CD8-positive, alpha-beta memory T cell (primary cell): ENCODE measurements at regions not wholly inside any gene's neighbourhood (a gene's known extent, or its start where the extent isn't known, plus 50 kb on each side); places are given as distances from the start of the nearest gene placed in this dataset.

Source experiments
- CTCF ChIA-PET: fragments of 350-600 bp; sonication (Branson Sonifier 250); formaldehyde crosslinking; loops from one replicate; lab custom pipeline; 2021; ENCODE audit warnings: antibody characterized with exemption; lab: Charles Lee
- POLR2A ChIA-PET: fragments of 350-600 bp; sonication (Branson Sonifier 250); formaldehyde crosslinking; loops from one replicate; lab custom pipeline; 2021; ENCODE audit warnings: antibody characterized with exemption; lab: Charles Lee
- DNase-seq, 5 donors: peaks; one replicate each; pipeline versions ENCODE4 v3.0.0 to v3.0.0-alpha.2; 2020 to 2022; ENCODE audit warnings: mixed read lengths in 1 of 5
- H3K27ac ChIP-seq: one replicate; pipeline ENCODE4 v1.7.0; 2013; ENCODE audit warnings: low read depth, mild to moderate bottlenecking, low read length, moderate library complexity
- H3K27me3 ChIP-seq: 2 replicates; pipeline ENCODE4 v1.7.0; 2013; ENCODE audit warnings: low read length, mild to moderate bottlenecking; ENCODE audit not compliant: insufficient read depth, poor library complexity, severe bottlenecking
- H3K36me3 ChIP-seq: 2 replicates; pipeline ENCODE4 v1.7.0; 2013; ENCODE audit warnings: mild to moderate bottlenecking, low read length, moderate library complexity; ENCODE audit not compliant: insufficient read depth
- H3K4me1 ChIP-seq: 2 replicates; pipeline ENCODE4 v1.7.0; 2013; ENCODE audit warnings: mild to moderate bottlenecking, low read length, moderate library complexity; ENCODE audit not compliant: insufficient read depth
- H3K4me3 ChIP-seq: 2 replicates; pipeline ENCODE4 v1.7.0; 2013; ENCODE audit warnings: mild to moderate bottlenecking, low read length
- H3K9me3 ChIP-seq: 2 replicates; pipeline ENCODE4 v1.7.0; 2013; ENCODE audit warnings: mild to moderate bottlenecking, low read length
- H3K27ac Mint-ChIP-seq, 8 donors: one replicate each; pipeline ENCODE4 v1.8.0; 2020 to 2021; ENCODE audit warnings: mixed read lengths in 8 of 8, mild to moderate bottlenecking in 6 of 8, inconsistent platforms in 3 of 8, moderate library complexity in 3 of 8
- H3K27me3 Mint-ChIP-seq, 2 donors: one replicate each; pipeline ENCODE4 v1.8.0; 2020 to 2021; ENCODE audit warnings: mixed read lengths in 2 of 2, mild to moderate bottlenecking in 1 of 2, moderate library complexity in 1 of 2
- H3K36me3 Mint-ChIP-seq, 3 donors: one replicate each; pipeline ENCODE4 v1.8.0; 2020 to 2021; ENCODE audit warnings: mixed read lengths in 3 of 3, inconsistent platforms in 1 of 3, mild to moderate bottlenecking in 1 of 3
- H3K4me1 Mint-ChIP-seq, 3 donors: one replicate each; pipeline ENCODE4 v1.8.0; 2020 to 2021; ENCODE audit warnings: mixed read lengths in 3 of 3, inconsistent platforms in 1 of 3, mild to moderate bottlenecking in 1 of 3
- H3K4me3 Mint-ChIP-seq, 7 donors: one replicate each; pipeline ENCODE4 v1.8.0; 2020 to 2021; ENCODE audit warnings: mixed read lengths in 7 of 7, mild to moderate bottlenecking in 6 of 7, moderate library complexity in 4 of 7, inconsistent platforms in 2 of 7
- H3K9me3 Mint-ChIP-seq, 5 donors: one replicate each; pipeline ENCODE4 v1.8.0; 2020 to 2022; ENCODE audit warnings: mixed read lengths in 5 of 5, mild to moderate bottlenecking in 3 of 5, moderate library complexity in 2 of 5, inconsistent platforms in 1 of 5

DNA sequence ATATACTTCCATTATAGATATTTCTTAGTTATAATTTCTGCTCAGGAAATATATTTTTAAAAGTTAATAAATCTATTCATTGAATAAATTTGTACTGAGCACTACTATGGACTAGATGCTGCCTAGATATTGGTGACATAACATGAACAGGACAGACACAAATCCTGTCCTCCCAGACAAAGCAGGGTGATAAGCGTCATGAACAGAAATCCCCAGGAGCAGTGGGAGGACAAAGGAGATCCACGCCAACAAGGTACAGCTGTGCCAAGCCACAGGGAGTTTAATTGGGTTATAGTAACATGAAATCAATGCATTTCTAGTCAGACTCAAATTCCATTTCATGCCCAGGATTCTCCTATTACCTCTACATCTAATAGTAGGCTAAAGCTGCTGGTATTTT lies 171.8 kb upstream of the CPNE8 start:
- no peak for DNase-seq
- Histone ChIP-seq H3K27me3 (no peaks in the 10 kb centered on the region), H3K27ac (no peak overlapping the region), H3K36me3 (no peaks in the 10 kb centered on the region), H3K9me3 (no peaks in the 10 kb centered on the region), H3K4me1 (no peaks in the 10 kb centered on the region), H3K4me3 (no peak overlapping the region)
- H3K4me3 Mint-ChIP-seq = no peak overlapping the region
- no peaks in the 10 kb centered on the region for H3K36me3 Mint-ChIP-seq
- CTCF ChIA-PET = no interaction called here
- H3K9me3 Mint-ChIP-seq = no peaks in the 10 kb centered on the region
- POLR2A ChIA-PET = no interaction called here
- H3K27ac Mint-ChIP-seq = no peak overlapping the region
- peaks cover 0 to 2% of the 10 kb centered on the region in 2 donors for H3K27me3 Mint-ChIP-seq
- no peaks in the 10 kb centered on the region for H3K4me1 Mint-ChIP-seq

DNA sequence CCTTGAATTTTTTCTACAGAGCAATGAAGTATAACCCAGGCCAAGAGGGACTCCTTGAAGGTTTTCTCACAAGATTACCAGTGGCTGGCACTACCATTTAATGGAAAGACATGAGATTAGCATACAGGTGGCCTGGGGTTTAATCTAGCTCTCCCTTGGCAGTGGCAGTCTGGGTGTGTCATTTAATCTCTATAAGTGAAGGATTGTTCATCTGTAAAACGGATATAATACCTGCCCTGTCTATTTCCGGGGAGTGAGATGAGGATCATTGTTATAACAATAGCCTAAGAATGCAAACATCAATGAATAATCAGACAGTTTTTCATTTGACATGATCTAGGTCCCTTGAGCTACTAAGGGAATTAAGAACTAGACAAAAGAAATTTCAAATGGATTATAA lies 168.7 kb upstream of the CPNE8 start:
- Mint-ChIP-seq H3K4me3 (no peak overlapping the region), H3K9me3 (peaks cover 0 to 3% (median 0%) of the 10 kb centered on the region in 5 donors), H3K27me3 (no peaks in the 10 kb centered on the region), H3K36me3 (no peaks in the 10 kb centered on the region), H3K27ac (no peak overlapping the region), H3K4me1 (no peaks in the 10 kb centered on the region)
- POLR2A ChIA-PET = no interaction called here
- H3K9me3 ChIP-seq = no peaks in the 10 kb centered on the region
- no peak overlapping the region for H3K27ac ChIP-seq
- CTCF ChIA-PET = no interaction called here
- no peaks in the 10 kb centered on the region for H3K4me1 ChIP-seq
- no peaks in the 10 kb centered on the region for H3K36me3 ChIP-seq
- no peak for DNase-seq
- H3K27me3 ChIP-seq = no peaks in the 10 kb centered on the region
- no peak overlapping the region for H3K4me3 ChIP-seq

DNA sequence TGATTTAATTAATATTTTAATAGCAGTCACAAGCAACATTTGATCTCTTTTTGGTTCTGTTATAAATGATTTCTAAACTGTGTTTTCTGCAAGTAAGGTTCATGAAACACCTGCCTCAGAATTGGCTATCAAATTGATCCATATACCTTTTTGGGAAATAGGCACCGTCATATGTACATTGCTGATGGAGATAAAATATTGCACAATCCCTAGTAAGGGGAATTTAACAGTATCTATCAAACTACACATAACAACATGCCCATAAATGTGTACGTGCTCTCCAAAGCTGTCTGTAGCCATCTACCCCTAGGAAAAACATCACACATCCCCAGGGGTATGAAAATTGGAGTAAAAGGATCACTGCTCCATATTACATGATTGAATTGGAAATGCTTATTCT lies 167.3 kb upstream of the CPNE8 start:
- no peaks in the 10 kb centered on the region for H3K9me3 ChIP-seq
- peaks cover 0 to 3% (median 0%) of the 10 kb centered on the region in 5 donors for H3K9me3 Mint-ChIP-seq
- no peaks in the 10 kb centered on the region for H3K27me3 ChIP-seq
- no peaks in the 10 kb centered on the region for H3K4me1 Mint-ChIP-seq
- H3K27ac ChIP-seq = no peak overlapping the region
- no peak overlapping the region for H3K4me3 Mint-ChIP-seq
- no peak overlapping the region for H3K4me3 ChIP-seq
- DNase-seq = no peak
- H3K4me1 ChIP-seq = no peaks in the 10 kb centered on the region
- no peaks in the 10 kb centered on the region for H3K36me3 Mint-ChIP-seq
- H3K36me3 ChIP-seq = no peaks in the 10 kb centered on the region
- H3K27me3 Mint-ChIP-seq = no peaks in the 10 kb centered on the region
- ChIA-PET POLR2A (no interaction called here), CTCF (no interaction called here)
- no peak overlapping the region for H3K27ac Mint-ChIP-seq

GRCh38 chr12:39071611-39072010 lies 166.2 kb upstream of the CPNE8 start:
- Mint-ChIP-seq H3K4me1 (no peaks in the 10 kb centered on the region), H3K27me3 (no peaks in the 10 kb centered on the region), H3K4me3 (no peak overlapping the region), H3K36me3 (no peaks in the 10 kb centered on the region), H3K9me3 (peaks cover 0 to 3% (median 0%) of the 10 kb centered on the region in 5 donors), H3K27ac (no peak overlapping the region)
- H3K4me3 ChIP-seq = no peak overlapping the region
- ChIA-PET POLR2A (no interaction called here), CTCF (no interaction called here)
- H3K36me3 ChIP-seq = no peaks in the 10 kb centered on the region
- no peaks in the 10 kb centered on the region for H3K27me3 ChIP-seq
- no peak overlapping the region for H3K27ac ChIP-seq
- no peaks in the 10 kb centered on the region for H3K9me3 ChIP-seq
- H3K4me1 ChIP-seq = no peaks in the 10 kb centered on the region
- DNase-seq = no peak

- no peak overlapping the region for H3K4me3 ChIP-seq
- CTCF ChIA-PET = no interaction called here
- POLR2A ChIA-PET = no interaction called here
- no peaks in the 10 kb centered on the region for H3K9me3 ChIP-seq
- Mint-ChIP-seq H3K4me3 (no peak overlapping the region), H3K27ac (no peak overlapping the region), H3K4me1 (no peaks in the 10 kb centered on the region), H3K27me3 (no peaks in the 10 kb centered on the region), H3K36me3 (no peaks in the 10 kb centered on the region), H3K9me3 (peaks cover 0 to 3% (median 0%) of the 10 kb centered on the region in 5 donors)
- no peaks in the 10 kb centered on the region for H3K27me3 ChIP-seq
- no peaks in the 10 kb centered on the region for H3K4me1 ChIP-seq
- no peak for DNase-seq
- H3K27ac ChIP-seq = no peak overlapping the region
- H3K36me3 ChIP-seq = no peaks in the 10 kb centered on the region
These were observed 165.4 kb upstream of the CPNE8 start for GRCh38 chr12:39070775-39071174.

DNA sequence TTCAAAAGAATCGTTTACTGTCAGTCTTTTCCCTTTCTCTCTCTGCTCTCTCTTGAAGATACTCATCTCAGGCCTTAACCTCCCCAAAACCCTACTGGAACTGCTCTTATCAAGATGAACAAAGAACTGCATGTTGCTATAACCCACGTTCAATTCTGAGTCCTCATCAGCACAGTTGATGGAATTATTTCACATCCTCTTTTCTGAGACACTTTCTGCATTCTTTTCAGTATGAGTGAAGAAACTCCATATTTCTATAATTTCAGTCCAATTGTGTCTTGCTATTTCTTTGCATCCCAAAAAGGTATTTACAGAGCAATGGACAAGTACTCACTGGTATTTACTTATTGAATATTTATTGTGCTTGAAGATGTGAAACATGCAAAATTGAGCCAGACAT lies 160.1 kb upstream of the CPNE8 start:
- CTCF ChIA-PET = no interaction called here
- Mint-ChIP-seq H3K36me3 (no peaks in the 10 kb centered on the region), H3K27ac (no peak overlapping the region), H3K4me1 (no peaks in the 10 kb centered on the region), H3K4me3 (no peak overlapping the region), H3K9me3 (peaks cover 0 to 5% (median 1%) of the 10 kb centered on the region in 5 donors), H3K27me3 (no peaks in the 10 kb centered on the region)
- Histone ChIP-seq H3K9me3 (no peaks in the 10 kb centered on the region), H3K4me1 (no peaks in the 10 kb centered on the region), H3K36me3 (no peaks in the 10 kb centered on the region), H3K27ac (no peak overlapping the region), H3K4me3 (no peak overlapping the region), H3K27me3 (no peaks in the 10 kb centered on the region)
- no peak for DNase-seq
- POLR2A ChIA-PET = no interaction called here

- Mint-ChIP-seq H3K36me3 (no peaks in the 10 kb centered on the region), H3K9me3 (peaks cover 0 to 8% (median 4%) of the 10 kb centered on the region in 5 donors), H3K27me3 (no peaks in the 10 kb centered on the region), H3K27ac (no peak overlapping the region), H3K4me3 (no peak overlapping the region), H3K4me1 (no peaks in the 10 kb centered on the region)
- no peaks in the 10 kb centered on the region for H3K4me1 ChIP-seq
- H3K9me3 ChIP-seq = no peaks in the 10 kb centered on the region
- no peak overlapping the region for H3K27ac ChIP-seq
- H3K27me3 ChIP-seq = no peaks in the 10 kb centered on the region
- H3K4me3 ChIP-seq = no peak overlapping the region
- no peaks in the 10 kb centered on the region for H3K36me3 ChIP-seq
- DNase-seq = no peak
- ChIA-PET POLR2A (no interaction called here), CTCF (no interaction called here)
These were observed 159.3 kb upstream of the CPNE8 start for GRCh38 chr12:39064708-39065107.

DNA sequence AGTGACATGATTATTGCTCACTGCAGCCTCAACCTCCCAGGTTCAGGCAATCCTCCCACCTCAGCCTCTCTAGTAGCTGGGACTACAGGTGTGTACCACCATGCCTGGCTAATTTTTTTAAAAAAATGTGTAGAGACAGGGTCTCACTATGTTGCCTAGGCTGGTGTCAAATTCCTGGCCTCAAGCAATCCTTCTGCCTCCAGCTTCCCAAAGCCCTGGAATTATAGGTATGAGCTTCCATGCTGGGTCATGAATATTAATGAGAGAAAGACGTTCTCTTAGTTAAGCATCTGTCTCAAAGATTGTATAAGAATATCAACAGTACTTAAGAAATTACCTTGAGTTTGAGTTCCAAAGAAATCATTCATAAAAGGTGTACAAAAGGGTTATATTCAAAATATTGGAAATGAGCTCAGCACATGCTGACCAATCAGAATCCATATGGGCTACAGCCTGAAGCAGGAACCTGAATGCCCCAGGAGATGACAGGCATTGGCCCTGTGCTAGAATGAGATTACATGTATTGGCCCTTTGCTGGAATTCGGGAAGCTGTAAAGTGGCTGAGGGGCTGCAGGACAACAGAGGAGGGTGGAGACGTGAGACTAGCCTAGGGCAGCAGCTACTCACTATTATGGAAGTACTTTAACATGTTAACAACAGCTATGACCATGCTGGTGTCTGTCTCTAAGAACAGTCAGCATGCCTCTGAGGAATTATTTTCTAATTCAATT lies 157.0 kb upstream of the CPNE8 start:
- no peaks in the 10 kb centered on the region for H3K4me1 Mint-ChIP-seq
- no peak overlapping the region for H3K27ac ChIP-seq
- no peaks in the 10 kb centered on the region for H3K27me3 Mint-ChIP-seq
- no peak for DNase-seq
- no peak overlapping the region for H3K4me3 Mint-ChIP-seq
- no peaks in the 10 kb centered on the region for H3K36me3 ChIP-seq
- H3K9me3 Mint-ChIP-seq = peaks cover 0 to 8% (median 4%) of the 10 kb centered on the region in 5 donors
- no peaks in the 10 kb centered on the region for H3K27me3 ChIP-seq
- H3K9me3 ChIP-seq = no peaks in the 10 kb centered on the region
- H3K4me3 ChIP-seq = no peak overlapping the region
- ChIA-PET CTCF (no interaction called here), POLR2A (no interaction called here)
- no peaks in the 10 kb centered on the region for H3K36me3 Mint-ChIP-seq
- H3K4me1 ChIP-seq = no peaks in the 10 kb centered on the region
- no peak overlapping the region for H3K27ac Mint-ChIP-seq
